ENCODE measurements at regions not wholly inside any gene's neighbourhood (a gene's known extent, or its start where the extent isn't known, plus 50 kb on each side); places are given as distances from the start of the nearest gene placed in this dataset.

GRCh38 chr5:126046846-126047571, 376.2 kb upstream of the GRAMD2B start:
- no peak for DNase-seq (ENCODE audit: low read depth)
- TF ChIP-seq CTCF (IDR thresholded peaks at IDR 0.05; ENCODE audit: insufficient read depth, low read length), result no peak
- H3K4me3 ChIP-seq (ENCODE audit: low read depth, low read length), result no peak overlapping the region

GRCh38 chr5:126052120-126052519, 371.1 kb upstream of the GRAMD2B start:
- no peak overlapping the region for H3K4me3 ChIP-seq (ENCODE audit: low read depth, low read length)
- TF ChIP-seq CTCF (IDR thresholded peaks at IDR 0.05; ENCODE audit: insufficient read depth, low read length), result no peak
- no peak for DNase-seq (ENCODE audit: low read depth)

GRCh38 chr5:126052791-126053190, 370.4 kb upstream of the GRAMD2B start:
- TF ChIP-seq CTCF (IDR thresholded peaks at IDR 0.05; ENCODE audit: insufficient read depth, low read length), result no peak
- no peak for DNase-seq (ENCODE audit: low read depth)
- H3K4me3 ChIP-seq (ENCODE audit: low read depth, low read length), result no peak overlapping the region

- no peak for TF ChIP-seq CTCF (IDR thresholded peaks at IDR 0.05; ENCODE audit: insufficient read depth, low read length)
- no peak overlapping the region for H3K4me3 ChIP-seq (ENCODE audit: low read depth, low read length)
- DNase-seq (ENCODE audit: low read depth), result no peak
Observed at GRCh38 chr5:126053630-126054029, 369.6 kb upstream of the GRAMD2B start.

GRCh38 chr5:126054577-126055347, 368.4 kb upstream of the GRAMD2B start:
- no peak for DNase-seq (ENCODE audit: low read depth)
- no peak overlapping the region for H3K4me3 ChIP-seq (ENCODE audit: low read depth, low read length)
- TF ChIP-seq CTCF (IDR thresholded peaks at IDR 0.05; ENCODE audit: insufficient read depth, low read length), result no peak

- DNase-seq (ENCODE audit: low read depth), result no peak
- TF ChIP-seq CTCF (IDR thresholded peaks at IDR 0.05; ENCODE audit: insufficient read depth, low read length), result no peak
- no peak overlapping the region for H3K4me3 ChIP-seq (ENCODE audit: low read depth, low read length)
Observed at GRCh38 chr5:126055348-126055729, 367.9 kb upstream of the GRAMD2B start.
